ENCODE measurements at regions not wholly inside any gene's neighbourhood (a gene's known extent, or its start where the extent isn't known, plus 50 kb on each side); places are given as distances from the start of the nearest gene placed in this dataset.
A peak's percentile ranks its signal among the peaks of the same experiment; 100 is the strongest.
"Not testable (repeated sequence)": the region's sequence is repeated elsewhere in the genome, so short reads cannot be mapped to it uniquely, and the experiment has no call there.

DNA sequence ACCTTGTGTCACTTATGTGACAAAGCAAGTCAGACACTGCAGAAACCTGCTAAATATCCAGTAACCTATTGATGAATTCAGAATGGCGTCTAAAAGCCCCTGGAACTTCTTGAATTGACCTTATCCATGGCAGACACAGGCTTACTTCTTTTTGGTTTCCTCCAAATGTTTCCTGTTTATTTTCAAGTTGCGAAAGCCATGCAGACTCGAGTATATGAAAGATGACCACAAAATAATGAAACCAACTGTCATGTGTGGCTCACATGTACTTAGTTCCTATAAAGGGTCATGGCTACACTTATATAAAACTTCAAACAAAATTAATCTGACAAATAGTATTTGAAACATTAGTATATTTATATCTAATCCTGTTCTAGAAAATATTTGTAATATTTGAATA is 113.1 kb upstream of the FNDC3A start:
- no peaks in the 10 kb centered on the region for H3K9me3 Mint-ChIP-seq
- no peak overlapping the region for H3K4me3 Mint-ChIP-seq
- DNase-seq (no peak), ATAC-seq (ENCODE audit: low read depth) (no peak)
- POLR2A ChIA-PET, result no interaction called here
- peaks cover 13% of the 10 kb centered on the region for H3K4me1 Mint-ChIP-seq
- no peaks in the 10 kb centered on the region for H3K27me3 Mint-ChIP-seq
- peaks cover 3% of the 10 kb centered on the region for H3K36me3 Mint-ChIP-seq
- no peak overlapping the region for H3K27ac Mint-ChIP-seq

DNA sequence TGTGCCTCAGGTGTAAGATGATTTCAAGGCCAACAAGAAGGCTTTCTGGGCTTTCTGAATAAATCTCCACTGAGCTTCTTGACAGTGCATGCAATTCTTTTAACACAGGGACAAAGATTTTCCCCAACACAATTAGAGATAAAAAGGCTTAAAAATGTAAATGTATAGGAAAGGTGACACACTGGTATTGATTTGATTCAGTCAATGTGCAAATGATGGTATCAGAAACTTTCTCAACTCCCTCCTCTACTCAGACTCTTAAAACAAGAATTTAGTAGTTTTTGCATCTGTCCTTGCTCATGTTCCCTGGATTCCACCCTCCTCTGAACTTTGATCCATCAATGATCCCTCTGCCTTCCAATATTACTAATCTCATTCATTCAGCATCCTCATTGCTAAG is 111.6 kb upstream of the FNDC3A start:
- Mint-ChIP-seq H3K4me1 (peaks cover 2% of the 10 kb centered on the region), H3K36me3 (peaks cover 3% of the 10 kb centered on the region), H3K27me3 (no peaks in the 10 kb centered on the region), H3K9me3 (no peaks in the 10 kb centered on the region), H3K27ac (no peak overlapping the region), H3K4me3 (no peak overlapping the region)
- no peak for DNase-seq
- no peak for ATAC-seq (ENCODE audit: low read depth)
- POLR2A ChIA-PET, result no interaction called here

DNA sequence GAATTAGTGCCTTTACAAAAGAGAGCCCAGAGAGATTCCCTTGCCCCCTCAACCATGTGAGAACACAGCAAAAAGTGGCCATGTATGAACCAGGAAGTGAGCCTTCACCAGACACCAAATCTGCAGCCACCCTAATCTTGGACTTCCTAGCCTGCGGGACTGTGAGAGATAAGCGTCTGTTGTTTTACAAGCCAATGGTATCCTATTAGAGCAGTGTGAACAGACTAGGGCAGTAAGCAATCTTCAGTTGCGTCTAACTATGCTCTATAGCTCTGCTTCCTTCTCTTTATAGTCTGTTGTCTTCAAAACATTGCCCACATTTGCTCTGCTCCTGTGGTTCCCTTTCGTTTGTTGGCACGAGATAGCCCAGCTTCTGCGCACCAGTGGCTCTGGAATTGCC is 109.5 kb upstream of the FNDC3A start:
- ATAC-seq (ENCODE audit: low read depth) (no peak), DNase-seq (no peak)
- Mint-ChIP-seq H3K36me3 (peaks cover 1% of the 10 kb centered on the region), H3K27me3 (no peaks in the 10 kb centered on the region), H3K4me1 (peaks cover 2% of the 10 kb centered on the region), H3K27ac (no peak overlapping the region), H3K4me3 (no peak overlapping the region), H3K9me3 (no peaks in the 10 kb centered on the region)
- POLR2A ChIA-PET, result no interaction called here

DNA sequence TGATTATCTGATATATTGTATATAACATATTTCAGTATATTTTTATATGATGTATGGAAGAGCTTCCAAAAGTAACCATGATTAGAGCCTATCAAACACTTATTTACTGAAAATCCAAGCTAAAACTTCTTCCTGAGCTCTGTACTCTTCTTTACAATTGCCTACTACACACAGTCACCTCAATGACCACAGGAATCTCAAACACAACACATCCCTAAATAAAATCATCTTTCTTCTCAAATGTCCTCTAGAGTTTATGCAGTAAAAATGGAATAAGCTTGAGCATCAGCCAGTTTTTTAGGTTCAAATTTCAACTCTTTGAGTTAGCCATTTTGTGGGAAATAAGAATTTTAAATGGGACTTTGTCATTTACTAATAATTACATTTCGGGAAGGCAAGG is 102.6 kb upstream of the FNDC3A start:
- H3K4me3 Mint-ChIP-seq, result no peak overlapping the region
- POLR2A ChIA-PET, result no interaction called here
- H3K27ac Mint-ChIP-seq, result no peak overlapping the region
- H3K4me1 Mint-ChIP-seq, result peaks cover 2% of the 10 kb centered on the region
- H3K36me3 Mint-ChIP-seq, result no peaks in the 10 kb centered on the region
- H3K9me3 Mint-ChIP-seq, result no peaks in the 10 kb centered on the region
- ATAC-seq (ENCODE audit: low read depth) (no peak), DNase-seq (no peak)
- peaks cover 15% of the 10 kb centered on the region for H3K27me3 Mint-ChIP-seq

DNA sequence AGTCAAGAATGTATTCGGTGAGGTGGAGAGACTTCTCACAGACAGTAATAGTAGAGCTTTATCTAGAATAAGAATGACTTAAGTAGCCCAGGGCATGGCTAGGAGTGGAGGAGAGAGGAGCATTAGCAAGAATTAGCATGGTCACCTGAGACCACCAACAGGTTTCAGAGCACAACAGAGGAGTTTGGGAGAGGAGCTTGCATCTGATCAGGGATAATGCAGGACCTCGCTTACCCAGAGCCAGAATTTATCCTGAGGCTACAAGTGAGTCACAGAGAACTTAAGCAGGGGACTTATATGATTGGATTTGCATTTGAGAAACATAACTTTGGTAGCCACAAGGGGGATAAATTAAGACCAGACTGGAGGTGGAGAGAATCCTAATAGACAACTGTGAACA is 102.1 kb upstream of the FNDC3A start:
- Mint-ChIP-seq H3K27me3 (peaks cover 15% of the 10 kb centered on the region), H3K36me3 (no peaks in the 10 kb centered on the region), H3K9me3 (no peaks in the 10 kb centered on the region), H3K27ac (no peak overlapping the region), H3K4me1 (peaks cover 2% of the 10 kb centered on the region), H3K4me3 (no peak overlapping the region)
- ATAC-seq (ENCODE audit: low read depth) (no peak), DNase-seq (no peak)
- POLR2A ChIA-PET, result no interaction called here

DNA sequence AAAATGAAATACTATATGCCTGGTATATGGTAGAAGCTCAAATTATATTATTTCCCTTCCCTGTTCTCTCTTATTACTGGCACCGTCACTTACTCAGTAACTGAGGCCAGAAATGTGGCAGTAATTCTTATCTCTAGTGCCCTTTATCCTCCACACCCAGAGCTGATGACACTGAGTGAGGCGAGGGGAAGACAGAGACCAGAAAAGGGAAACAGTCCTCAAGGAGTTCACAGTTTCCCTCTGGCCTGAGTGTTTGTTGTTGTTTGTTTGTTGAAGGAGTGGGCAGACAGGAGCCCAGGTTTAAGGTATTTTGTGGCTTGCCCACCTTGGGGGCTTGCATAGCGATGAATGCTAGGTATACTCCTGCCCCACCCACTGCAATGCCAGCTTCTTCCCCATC is 101.5 kb upstream of the FNDC3A start:
- ATAC-seq (ENCODE audit: low read depth) (no peak), DNase-seq (no peak)
- no peaks in the 10 kb centered on the region for H3K36me3 Mint-ChIP-seq
- peaks cover 3% of the 10 kb centered on the region for H3K4me1 Mint-ChIP-seq
- peaks cover 15% of the 10 kb centered on the region for H3K27me3 Mint-ChIP-seq
- POLR2A ChIA-PET, result no interaction called here
- no peak overlapping the region for H3K4me3 Mint-ChIP-seq
- H3K27ac Mint-ChIP-seq, result no peak overlapping the region
- no peaks in the 10 kb centered on the region for H3K9me3 Mint-ChIP-seq

DNA sequence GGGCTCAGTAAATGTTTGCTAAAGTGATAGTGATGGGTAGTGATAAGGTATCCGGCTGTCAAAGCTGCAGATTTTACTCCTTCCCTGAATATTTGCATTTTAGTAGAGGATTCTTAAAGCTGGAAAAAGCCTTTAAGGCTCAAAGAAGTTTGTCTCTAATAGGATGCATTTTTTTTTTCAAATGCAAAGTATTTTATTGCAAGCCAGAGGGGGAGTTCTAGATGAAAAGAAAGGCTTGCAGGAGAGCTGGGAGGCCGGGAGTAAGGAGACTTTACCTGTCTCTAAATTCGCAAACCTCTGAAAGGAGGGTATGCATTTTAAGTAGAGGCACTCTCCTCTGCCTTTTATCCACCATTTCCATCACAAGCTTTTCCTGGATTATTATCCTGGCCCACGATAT is 100.7 kb upstream of the FNDC3A start:
- peaks cover 11% of the 10 kb centered on the region for H3K4me1 Mint-ChIP-seq
- H3K27me3 Mint-ChIP-seq, result peaks cover 15% of the 10 kb centered on the region
- no peak overlapping the region for H3K4me3 Mint-ChIP-seq
- POLR2A ChIA-PET, result no interaction called here
- no peak overlapping the region for H3K27ac Mint-ChIP-seq
- no peaks in the 10 kb centered on the region for H3K36me3 Mint-ChIP-seq
- no peaks in the 10 kb centered on the region for H3K9me3 Mint-ChIP-seq
- DNase-seq (no peak), ATAC-seq (ENCODE audit: low read depth) (no peak)

DNA sequence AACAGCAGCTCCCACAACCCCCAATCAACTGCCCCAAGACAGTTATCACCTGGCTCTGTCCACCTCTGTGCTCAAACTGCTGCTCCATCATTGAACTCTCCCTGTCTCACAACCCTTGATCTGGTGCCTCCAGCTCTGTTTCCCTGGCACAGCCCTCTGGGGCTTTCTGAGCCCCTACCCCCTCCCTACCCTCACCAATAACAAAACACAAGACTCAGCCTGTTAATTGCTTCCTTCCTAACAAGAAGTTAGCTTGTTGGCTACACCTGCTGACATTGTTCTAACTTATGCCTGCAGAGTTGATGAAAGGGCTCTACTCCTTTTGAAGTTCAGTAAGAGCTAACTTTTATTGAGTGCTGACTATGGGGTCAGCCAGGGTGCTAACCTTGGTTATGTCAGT is 99.4 kb upstream of the FNDC3A start:
- Mint-ChIP-seq H3K4me3 (no peak overlapping the region), H3K36me3 (peaks cover 2% of the 10 kb centered on the region), H3K27me3 (peaks cover 15% of the 10 kb centered on the region), H3K4me1 (peaks cover 17% of the 10 kb centered on the region), H3K9me3 (peaks cover 1% of the 10 kb centered on the region), H3K27ac (no peak overlapping the region)
- POLR2A ChIA-PET, result no interaction called here
- DNase-seq (no peak), ATAC-seq (ENCODE audit: low read depth) (no peak)

DNA sequence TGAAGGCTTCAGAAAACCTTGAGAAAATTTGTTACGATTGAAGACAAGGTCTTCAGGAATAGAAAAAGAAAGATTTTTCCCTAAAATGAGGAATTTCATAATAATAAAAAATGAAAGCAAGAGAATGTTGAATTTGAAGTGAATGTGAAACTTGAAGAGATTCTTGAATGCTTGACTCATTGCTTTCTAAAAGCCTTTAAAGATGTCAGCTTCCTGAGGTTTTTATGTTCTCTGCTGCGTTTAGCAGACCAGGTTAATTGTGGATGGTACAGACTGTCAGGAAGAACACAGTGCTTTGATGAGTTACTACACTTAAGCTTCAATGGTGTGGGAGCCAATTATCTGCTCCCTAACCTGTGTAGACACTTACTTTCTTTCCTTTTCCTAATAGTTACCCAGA is 96.3 kb upstream of the FNDC3A start:
- POLR2A ChIA-PET, result interaction anchor here (0.7 kb wide), 1 partner anchor 97 kb away, joined by 3 read pairs; no protein-coding TSS in a partner anchor
- Mint-ChIP-seq H3K9me3 (peaks cover 2% of the 10 kb centered on the region), H3K4me3 (no peak overlapping the region), H3K27me3 (peaks cover 11% of the 10 kb centered on the region), H3K36me3 (peaks cover 5% of the 10 kb centered on the region), H3K4me1 (peaks cover 35% of the 10 kb centered on the region), H3K27ac (peak overlapping the region; percentile 9)
- DNase-seq (no peak), ATAC-seq (ENCODE audit: low read depth) (no peak)

DNA sequence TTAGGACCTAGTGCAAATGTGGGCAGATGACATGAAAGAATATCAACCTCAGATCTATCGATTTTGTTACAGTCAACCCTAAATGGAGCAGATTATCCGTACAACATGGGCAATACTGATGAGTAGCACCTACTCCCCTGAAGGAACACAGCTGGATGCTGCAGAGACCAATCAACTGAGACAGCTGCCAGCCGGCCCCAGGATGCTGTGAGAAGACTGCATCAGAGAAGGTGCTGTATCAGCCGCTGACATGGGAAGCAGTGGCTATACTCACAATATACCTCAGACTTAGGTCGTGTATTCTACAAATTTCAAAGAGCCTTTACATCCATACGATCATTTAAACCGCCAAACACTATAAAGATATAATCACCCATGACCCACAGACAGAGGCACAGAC is 95.9 kb upstream of the FNDC3A start:
- H3K4me1 Mint-ChIP-seq, result peaks cover 36% of the 10 kb centered on the region
- H3K27ac Mint-ChIP-seq, result peak overlapping the region; percentile 9
- no peak for ATAC-seq (ENCODE audit: low read depth)
- peaks cover 11% of the 10 kb centered on the region for H3K27me3 Mint-ChIP-seq
- peaks cover 2% of the 10 kb centered on the region for H3K9me3 Mint-ChIP-seq
- peaks cover 5% of the 10 kb centered on the region for H3K36me3 Mint-ChIP-seq
- DNase-seq, result no peak
- no peak overlapping the region for H3K4me3 Mint-ChIP-seq
- POLR2A ChIA-PET, result interaction anchor here (0.7 kb wide), 1 partner anchor 97 kb away, joined by 3 read pairs; no protein-coding TSS in a partner anchor

DNA sequence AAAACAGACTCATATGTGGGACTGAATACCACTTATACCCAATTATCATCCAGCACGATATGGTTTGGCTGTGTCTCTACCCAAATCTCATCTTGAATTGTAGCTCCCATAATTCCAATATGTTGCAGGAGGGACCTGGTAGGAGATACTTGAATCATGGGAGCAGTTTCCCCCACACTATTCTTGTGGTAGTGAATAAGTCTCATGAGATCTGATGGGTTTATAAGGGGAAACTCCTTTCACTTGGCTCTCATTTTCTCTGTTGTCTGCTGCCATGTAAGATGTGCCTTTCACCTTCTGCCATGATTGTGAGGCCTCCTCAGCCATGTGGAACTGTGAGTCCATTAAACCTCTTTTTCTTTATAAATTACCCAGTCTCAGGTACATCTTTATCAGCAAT is 91.9 kb upstream of the FNDC3A start:
- not testable (repeated sequence) for ATAC-seq (ENCODE audit: low read depth); H3K36me3 Mint-ChIP-seq; DNase-seq; H3K9me3 Mint-ChIP-seq; H3K27me3 Mint-ChIP-seq
- Mint-ChIP-seq H3K4me1 (peaks cover 45% of the 10 kb centered on the region), H3K27ac (peak overlapping the region; percentile 86), H3K4me3 (peak overlapping the region; percentile 63)
- POLR2A ChIA-PET, result interaction anchor here (0.6 to 2.5 kb wide), 3 partner anchors 66 to 296 kb away, joined by 3 to 12 read pairs (median 5); partner anchors contain the start of gene FNDC3A

DNA sequence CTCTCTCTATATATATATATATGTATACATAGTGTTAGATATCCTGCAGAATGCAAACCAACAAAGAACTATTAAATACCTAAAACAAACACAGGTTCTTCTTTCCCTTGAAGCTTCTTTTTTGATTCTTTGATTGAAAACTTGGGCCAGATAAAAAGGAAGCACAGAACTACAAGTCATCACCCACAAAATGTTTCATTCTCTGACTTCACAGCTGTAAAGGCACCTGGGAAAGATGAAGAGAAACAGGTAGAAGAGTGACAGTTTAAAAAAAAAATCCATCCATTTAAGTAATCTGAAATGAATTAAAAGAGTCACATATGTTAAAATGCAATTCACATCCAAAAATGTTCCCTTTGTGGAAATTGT is 90.7 kb upstream of the FNDC3A start:
- Mint-ChIP-seq H3K4me1 (peaks cover 36% of the 10 kb centered on the region), H3K27me3 (no peaks in the 10 kb centered on the region), H3K4me3 (peak overlapping the region; percentile 26), H3K36me3 (peaks cover 5% of the 10 kb centered on the region), H3K9me3 (peaks cover 2% of the 10 kb centered on the region), H3K27ac (peak overlapping the region; percentile 86)
- DNase-seq (no peak), ATAC-seq (ENCODE audit: low read depth) (no peak)
- POLR2A ChIA-PET, result interaction anchor here (2.5 kb wide), 1 partner anchor 91 kb away, joined by 12 read pairs; the partner anchor contains the start of gene FNDC3A

DNA sequence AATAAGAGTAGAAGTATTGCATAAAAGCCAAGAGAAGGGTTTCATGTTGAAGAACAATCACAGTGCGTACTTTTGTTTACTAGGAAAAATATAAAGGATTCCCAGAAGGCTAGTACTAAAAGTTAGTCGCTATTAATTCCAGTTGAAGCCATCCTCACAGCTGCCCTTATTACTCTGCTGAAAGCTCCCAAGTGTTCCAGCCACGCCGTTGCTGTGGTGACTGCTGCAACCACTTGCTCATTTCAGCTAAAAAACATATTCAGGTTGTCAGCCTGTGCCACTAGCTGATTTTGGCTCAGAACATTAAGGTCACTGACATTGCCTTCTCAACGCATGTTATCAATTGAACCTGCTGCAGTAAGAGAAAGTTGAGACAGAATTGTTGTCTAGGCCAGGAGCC is 87.1 kb upstream of the FNDC3A start:
- Mint-ChIP-seq H3K9me3 (peaks cover 4% of the 10 kb centered on the region), H3K36me3 (no peaks in the 10 kb centered on the region), H3K27ac (no peak overlapping the region), H3K27me3 (no peaks in the 10 kb centered on the region), H3K4me1 (peaks cover 19% of the 10 kb centered on the region), H3K4me3 (no peak overlapping the region)
- no peak for DNase-seq
- POLR2A ChIA-PET, result no interaction called here
- ATAC-seq (ENCODE audit: low read depth), result no peak

DNA sequence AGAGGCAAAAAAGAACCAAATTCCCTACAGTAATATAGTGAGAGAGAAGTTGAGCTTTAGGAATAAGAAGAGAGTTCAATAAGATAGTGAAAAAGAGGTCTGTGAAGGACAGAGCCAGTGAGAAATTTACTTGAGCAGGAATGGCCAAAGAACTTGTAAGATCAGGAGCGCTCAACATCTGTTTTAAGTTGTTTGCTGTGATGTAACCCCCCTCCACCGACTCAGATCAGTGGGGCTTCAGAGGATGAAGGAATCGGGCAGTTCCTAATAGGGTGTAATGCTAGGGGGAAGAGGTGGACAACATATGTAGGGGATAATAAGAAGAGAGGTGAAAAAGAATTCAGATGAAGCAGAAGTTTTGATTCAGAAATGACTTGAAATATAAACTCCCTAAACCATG is 85.3 kb upstream of the FNDC3A start:
- Mint-ChIP-seq H3K4me1 (peaks cover 3% of the 10 kb centered on the region), H3K4me3 (no peak overlapping the region), H3K36me3 (no peaks in the 10 kb centered on the region), H3K27me3 (no peaks in the 10 kb centered on the region), H3K9me3 (peaks cover 6% of the 10 kb centered on the region), H3K27ac (no peak overlapping the region)
- POLR2A ChIA-PET, result no interaction called here
- ATAC-seq (ENCODE audit: low read depth) (no peak), DNase-seq (no peak)

DNA sequence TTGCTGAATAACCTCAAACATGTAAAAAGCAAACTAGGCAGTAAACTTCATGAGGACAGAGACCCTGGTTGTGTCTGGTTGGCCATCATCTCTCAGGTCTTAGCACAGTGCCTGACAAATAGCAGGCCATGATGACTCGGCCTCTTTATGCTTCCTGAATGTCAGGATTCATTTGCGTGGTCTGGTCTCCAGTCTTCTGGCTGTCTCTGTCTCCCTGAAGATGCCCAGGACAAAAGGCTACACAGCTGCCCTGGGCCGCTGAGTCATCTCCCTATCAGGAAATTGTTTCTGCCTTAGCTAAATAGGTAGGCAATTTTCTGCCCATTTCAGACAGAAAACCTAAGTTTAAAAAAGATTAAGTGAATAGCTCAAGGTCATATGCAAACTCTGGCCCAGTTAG is 84.1 kb upstream of the FNDC3A start:
- peaks cover 3% of the 10 kb centered on the region for H3K4me1 Mint-ChIP-seq
- no peak for ATAC-seq (ENCODE audit: low read depth)
- H3K4me3 Mint-ChIP-seq, result no peak overlapping the region
- POLR2A ChIA-PET, result no interaction called here
- peaks cover 8% of the 10 kb centered on the region for H3K9me3 Mint-ChIP-seq
- no peaks in the 10 kb centered on the region for H3K36me3 Mint-ChIP-seq
- no peak for DNase-seq
- no peaks in the 10 kb centered on the region for H3K27me3 Mint-ChIP-seq
- no peak overlapping the region for H3K27ac Mint-ChIP-seq
